GM12865 (cell line): ENCODE measurements at regions not wholly inside any gene's neighbourhood (a gene's known extent, or its start where the extent isn't known, plus 50 kb on each side); places are given as distances from the start of the nearest gene placed in this dataset.

Experiments used
- DNase-seq: peaks from one replicate; pipeline ENCODE4 v3.0.0; 2010; ENCODE audit warnings: low read depth
- H3K4me3 ChIP-seq: 2 replicates; pipeline ENCODE4 v1.5.1; 2011; ENCODE audit warnings: mild to moderate bottlenecking, low read depth, low read length, control low read depth
- CTCF ChIP-seq: IDR thresholded peaks from 2 replicates; pipeline ENCODE4 v1.5.1; 2011; ENCODE audit warnings: low read length, control low read depth, low read depth, inconsistent platforms; ENCODE audit not compliant: insufficient read depth; ENCODE audit errors: missing control alignments

DNA sequence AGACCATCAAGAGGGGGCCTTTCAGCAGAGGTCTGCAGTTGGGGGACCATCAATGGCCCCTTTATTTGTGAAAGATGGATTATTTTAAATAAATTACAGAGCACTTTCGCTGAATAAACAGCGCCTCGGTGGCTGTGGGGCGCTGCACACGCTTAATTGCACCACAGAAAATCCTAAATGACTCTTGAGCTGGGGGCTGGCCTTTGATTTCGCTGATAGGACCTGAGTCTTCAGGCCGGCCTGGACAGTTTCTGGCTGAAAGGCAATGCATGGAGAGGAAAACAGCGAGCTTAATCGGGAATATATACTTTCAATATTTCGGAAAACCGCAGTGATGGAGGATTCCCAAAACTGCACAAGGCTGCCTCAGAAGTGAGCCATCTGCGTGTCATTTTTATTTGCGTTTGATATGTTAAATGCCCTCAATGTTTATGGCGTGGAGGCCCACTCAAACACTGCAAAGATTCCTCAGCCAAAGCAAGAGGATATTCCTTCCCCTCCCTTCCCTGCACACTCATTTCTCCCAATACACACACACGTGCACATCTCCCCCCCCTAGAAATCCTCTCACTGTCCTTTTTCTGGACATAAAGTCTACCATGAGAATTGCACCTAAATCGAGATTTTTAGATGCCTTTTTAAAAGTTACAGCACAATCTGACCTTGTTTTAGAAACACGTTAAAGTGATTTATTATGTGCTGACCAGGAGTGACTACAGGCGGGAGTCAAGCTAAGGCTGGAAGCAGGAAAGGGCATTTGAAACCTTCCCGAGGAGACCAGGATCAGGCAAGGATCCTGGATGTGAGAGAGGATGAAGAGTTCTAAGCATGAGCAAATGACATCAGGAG lies 340.7 kb downstream of the RAB28 start:
- TF ChIP-seq CTCF, result no peak
- no peak for DNase-seq
- no peak overlapping the region for H3K4me3 ChIP-seq

DNA sequence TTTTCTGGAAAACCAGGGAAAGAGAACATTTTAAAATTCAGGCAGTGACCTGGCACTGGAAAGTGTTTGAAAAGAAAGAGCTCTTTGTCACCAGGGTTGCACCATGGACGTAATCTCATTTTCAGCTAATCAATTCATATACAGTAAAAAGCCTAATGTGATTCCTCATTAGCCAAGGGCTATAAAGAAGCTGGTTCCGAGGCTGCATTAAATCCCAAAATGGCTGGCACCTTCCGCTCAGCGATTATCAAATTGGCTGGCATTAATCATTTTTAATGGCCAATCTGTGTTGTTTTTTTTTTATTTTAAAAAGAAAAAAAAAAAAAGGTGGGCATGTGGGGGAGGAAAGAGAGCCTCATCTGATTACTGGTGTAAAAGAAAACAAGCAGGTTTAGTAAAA lies 341.4 kb downstream of the RAB28 start:
- H3K4me3 ChIP-seq, result no peak overlapping the region
- TF ChIP-seq CTCF, result no peak
- DNase-seq, result no peak

DNA sequence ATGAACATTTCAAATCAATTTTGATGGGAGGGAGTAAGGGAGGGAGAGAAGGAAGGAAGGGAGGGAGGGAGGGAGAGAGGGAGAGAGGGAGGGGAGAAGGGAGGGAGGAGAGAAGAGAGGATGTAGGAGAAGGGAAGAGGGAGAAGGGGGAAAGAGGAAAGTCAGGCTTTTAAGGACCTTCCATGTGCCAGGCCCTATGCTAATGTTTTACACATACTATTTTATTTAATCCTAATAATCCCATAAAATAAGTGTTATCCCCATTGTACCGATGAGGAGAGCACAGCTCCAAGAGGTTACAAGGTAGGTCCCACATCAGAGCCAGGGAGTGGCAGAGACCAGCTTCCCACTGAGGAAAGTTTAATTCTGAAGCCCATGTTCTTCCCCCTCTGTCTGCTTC lies 341.9 kb downstream of the RAB28 start:
- no peak for DNase-seq
- no peak for TF ChIP-seq CTCF
- no peak overlapping the region for H3K4me3 ChIP-seq

DNA sequence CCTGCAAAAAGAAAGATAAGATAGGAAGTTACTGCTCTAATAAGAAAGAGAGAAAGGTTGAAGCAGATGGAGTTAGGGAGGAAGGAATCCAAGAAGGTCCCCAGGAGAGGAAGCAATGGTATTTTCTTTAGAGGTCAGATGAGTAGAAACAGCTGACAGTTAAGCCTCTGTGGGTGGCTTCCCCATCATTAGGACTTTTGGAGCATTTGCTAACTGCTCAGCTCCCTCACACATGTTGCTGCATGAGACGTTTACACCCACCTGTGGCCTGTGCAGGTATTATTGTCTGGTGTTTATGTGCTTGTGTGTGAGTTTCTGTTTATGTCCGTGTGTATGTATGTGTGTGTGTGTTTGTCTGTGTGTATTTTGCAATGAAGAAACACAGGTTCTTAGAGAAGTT lies 346.8 kb downstream of the RAB28 start:
- no peak overlapping the region for H3K4me3 ChIP-seq
- no peak for TF ChIP-seq CTCF
- no peak for DNase-seq

DNA sequence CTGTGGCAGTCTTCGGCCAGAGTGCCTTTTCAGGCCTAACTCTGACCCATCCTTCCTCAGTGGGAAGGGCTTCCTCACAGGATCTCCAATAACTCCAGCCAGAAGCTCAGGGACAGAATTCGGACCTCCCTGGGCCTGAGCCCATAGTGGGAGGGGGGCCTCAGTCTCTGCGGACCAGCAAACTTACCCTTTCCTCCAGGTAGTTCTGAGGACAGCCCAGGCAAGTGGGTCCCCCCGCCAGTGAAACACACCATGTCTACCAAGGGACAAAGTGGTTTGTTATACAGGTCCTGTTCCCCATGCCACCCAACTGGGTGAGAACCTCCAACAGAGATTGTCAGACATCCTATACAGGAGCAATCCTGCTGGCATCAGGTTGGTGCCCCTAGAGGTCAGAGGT lies 350.4 kb downstream of the RAB28 start:
- no peak for TF ChIP-seq CTCF
- DNase-seq, result no peak
- no peak overlapping the region for H3K4me3 ChIP-seq

DNA sequence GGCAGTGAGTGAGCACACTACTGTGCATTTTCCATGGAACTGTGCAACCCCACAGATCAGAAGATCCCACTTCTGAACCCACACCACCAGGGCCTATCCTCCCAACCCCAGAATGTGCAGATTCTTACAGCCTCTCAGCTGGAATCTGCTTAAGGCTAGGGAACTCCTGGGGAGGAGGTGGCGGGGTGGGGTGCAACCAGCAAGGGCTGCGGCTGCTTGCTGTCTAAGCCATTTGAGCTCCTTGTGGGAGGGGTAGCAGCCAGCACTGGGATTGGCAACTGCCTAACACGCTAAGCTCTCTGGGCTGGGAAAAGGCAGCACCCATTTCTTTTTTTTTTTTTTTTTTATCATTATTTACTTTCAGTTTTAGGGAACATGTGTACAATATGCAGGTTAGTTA lies 353.3 kb downstream of the RAB28 start:
- no peak for TF ChIP-seq CTCF
- DNase-seq, result no peak
- H3K4me3 ChIP-seq, result no peak overlapping the region

- TF ChIP-seq CTCF, result no peak
- no peak for DNase-seq
- H3K4me3 ChIP-seq, result no peak overlapping the region
These were observed 355.0 kb downstream of the RAB28 start for GRCh38 chr4:13129095-13129494.
